PC-9 (cell line): ENCODE measurements at regions not wholly inside any gene's neighbourhood (a gene's known extent, or its start where the extent isn't known, plus 50 kb on each side); places are given as distances from the start of the nearest gene placed in this dataset.
A peak's percentile ranks its signal among the peaks of the same experiment; 100 is the strongest.

ENCODE experiments used
- BruUV-seq: library from RNA; stranded (reverse); fragments of 400-500 nt; replicated peaks from 2 replicates; lab custom pipeline; 2021; lab: Mats Ljungman, UMichigan
- CTCF ChIA-PET: fragments of 300-600 bp; sonication (Branson Sonifier 250); formaldehyde crosslinking; loops from one replicate; lab custom pipeline; 2022; ENCODE audit warnings: antibody characterized with exemption; lab: Charles Lee
- POLR2A ChIA-PET: fragments of 300-600 bp; sonication (Branson Sonifier 250); formaldehyde crosslinking; loops from one replicate; lab custom pipeline; 2022; ENCODE audit warnings: antibody characterized with exemption; ENCODE audit not compliant: unreplicated experiment; lab: Charles Lee
- DNase-seq, 2 experiments: peaks; one replicate each; pipeline versions ENCODE4 v3.0.0 to v3.0.0-alpha.2; 2015 to 2022; ENCODE audit warnings: mixed read lengths in 1 of 2
- H2AFZ ChIP-seq: fragments of 200-600 bp; sonication (generic); 2 replicates; pipeline ENCODE4 v1.8.1; 2017; ENCODE audit warnings: antibody characterized with exemption
- H3F3A ChIP-seq: fragments of 200-600 bp; sonication (generic); 2 replicates; pipeline ENCODE4 v1.8.1; 2017; ENCODE audit warnings: antibody characterized with exemption, mild to moderate bottlenecking, low read depth; ENCODE audit not compliant: insufficient read depth
- H3K27ac ChIP-seq: fragments of 200-600 bp; sonication (generic); 2 replicates; pipeline ENCODE4 v1.6.1; 2016; ENCODE audit warnings: mixed run types
- H3K27me3 ChIP-seq: fragments of 200-600 bp; sonication (generic); 2 replicates; pipeline ENCODE4 v1.6.1; 2016; ENCODE audit warnings: low read depth, mixed run types; ENCODE audit not compliant: insufficient read depth
- H3K36me3 ChIP-seq: fragments of 200-600 bp; sonication (generic); 2 replicates; pipeline ENCODE4 v1.6.1; 2016; ENCODE audit warnings: low read depth, mixed run types
- H3K4me1 ChIP-seq: fragments of 200-600 bp; sonication (generic); replicated peaks from 2 replicates; pipeline ENCODE4 v1.6.1; 2016; ENCODE audit warnings: mixed run types; ENCODE audit not compliant: insufficient read depth
- H3K4me2 ChIP-seq: fragments of 200-600 bp; sonication (generic); 2 replicates; pipeline ENCODE4 v1.6.1; 2017; ENCODE audit warnings: mixed run types
- H3K4me3 ChIP-seq: fragments of 200-600 bp; sonication (generic); 2 replicates; pipeline ENCODE4 v1.6.1; 2016; ENCODE audit warnings: mixed run types
- H3K79me2 ChIP-seq: fragments of 200-600 bp; sonication (generic); 2 replicates; pipeline ENCODE4 v1.6.1; 2017; ENCODE audit warnings: low read depth, mixed run types
- H3K9me2 ChIP-seq: fragments of 200-600 bp; sonication (generic); 2 replicates; pipeline ENCODE4 v1.8.1; 2017; ENCODE audit warnings: mild to moderate bottlenecking; ENCODE audit not compliant: insufficient read depth
- H3K9me3 ChIP-seq: fragments of 200-600 bp; sonication (generic); 2 replicates; pipeline ENCODE4 v1.8.1; 2016; ENCODE audit warnings: low read depth; ENCODE audit not compliant: insufficient read depth
- H4K20me1 ChIP-seq: fragments of 200-600 bp; sonication (generic); 2 replicates; pipeline ENCODE4 v1.8.1; 2017; ENCODE audit not compliant: insufficient read depth
- EZH2 ChIP-seq: fragments of 200-600 bp; sonication (generic); IDR thresholded peaks from 2 replicates; pipeline ENCODE4 v1.8.0; 2017; ENCODE audit warnings: antibody characterized with exemption, low read depth
- intact Hi-C: fragments of 100-400 bp; cut with micrococcal nuclease; formaldehyde crosslinking; loops from one replicate; pipeline ENCODE4 v1.10.0; 2022; ENCODE audit not compliant: unreplicated experiment
- TF ChIP-seq, protein P1 (sequence below): fragments of 200-600 bp; sonication (generic); conservative IDR thresholded peaks from 2 replicates; pipeline ENCODE4 v1.6.1; 2017; ENCODE audit warnings: mixed run types, antibody characterized with exemption, mild to moderate bottlenecking, moderate library complexity

DNA sequence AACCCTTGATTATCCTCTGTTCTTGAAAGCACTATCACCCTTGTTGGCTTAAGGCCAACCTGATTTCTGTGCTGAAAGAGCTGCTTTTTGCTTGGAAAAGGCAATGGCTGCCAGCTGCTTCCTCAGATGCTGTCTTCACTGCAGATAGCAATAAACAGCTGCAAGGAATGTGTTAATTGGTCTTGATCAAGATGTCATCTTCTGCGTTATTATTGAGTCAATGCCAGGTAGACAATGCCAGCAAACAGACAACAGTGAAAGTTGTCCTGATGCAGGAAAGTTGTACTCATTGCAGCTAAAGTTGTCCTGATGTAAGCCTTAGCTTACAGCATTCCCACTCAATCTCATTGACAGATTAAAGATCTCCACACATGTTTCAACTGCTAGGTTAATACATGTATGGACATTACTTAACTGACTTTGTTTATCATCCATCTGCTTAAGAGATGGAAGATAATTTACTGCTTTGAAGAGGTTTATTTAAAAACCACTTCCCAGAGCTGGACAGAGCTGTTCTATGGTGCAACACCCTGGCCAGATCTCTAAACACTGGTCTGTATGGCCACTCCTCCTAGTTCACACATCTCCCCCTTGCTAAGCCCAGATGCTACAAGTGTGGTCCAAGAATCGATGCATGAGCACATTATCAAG is 251.0 kb upstream of the MCTP2 start:
- H3K27me3 ChIP-seq, result 0 out of 2 replicates have a peak, but pooled peaks cover 8% of the 10 kb centered on the region
- no peaks in the 10 kb centered on the region for H3K36me3 ChIP-seq
- no peaks in the 10 kb centered on the region for H3K4me1 ChIP-seq
- no TSS peak for BruUV-seq
- TF ChIP-seq, protein P1, sequence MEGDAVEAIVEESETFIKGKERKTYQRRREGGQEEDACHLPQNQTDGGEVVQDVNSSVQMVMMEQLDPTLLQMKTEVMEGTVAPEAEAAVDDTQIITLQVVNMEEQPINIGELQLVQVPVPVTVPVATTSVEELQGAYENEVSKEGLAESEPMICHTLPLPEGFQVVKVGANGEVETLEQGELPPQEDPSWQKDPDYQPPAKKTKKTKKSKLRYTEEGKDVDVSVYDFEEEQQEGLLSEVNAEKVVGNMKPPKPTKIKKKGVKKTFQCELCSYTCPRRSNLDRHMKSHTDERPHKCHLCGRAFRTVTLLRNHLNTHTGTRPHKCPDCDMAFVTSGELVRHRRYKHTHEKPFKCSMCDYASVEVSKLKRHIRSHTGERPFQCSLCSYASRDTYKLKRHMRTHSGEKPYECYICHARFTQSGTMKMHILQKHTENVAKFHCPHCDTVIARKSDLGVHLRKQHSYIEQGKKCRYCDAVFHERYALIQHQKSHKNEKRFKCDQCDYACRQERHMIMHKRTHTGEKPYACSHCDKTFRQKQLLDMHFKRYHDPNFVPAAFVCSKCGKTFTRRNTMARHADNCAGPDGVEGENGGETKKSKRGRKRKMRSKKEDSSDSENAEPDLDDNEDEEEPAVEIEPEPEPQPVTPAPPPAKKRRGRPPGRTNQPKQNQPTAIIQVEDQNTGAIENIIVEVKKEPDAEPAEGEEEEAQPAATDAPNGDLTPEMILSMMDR, result no peak
- no peak for TF ChIP-seq EZH2
- no peak overlapping the region for H3K27ac ChIP-seq
- ChIA-PET CTCF (no interaction called here), POLR2A (no interaction called here)
- no peaks in the 10 kb centered on the region for H4K20me1 ChIP-seq
- H3K79me2 ChIP-seq, result no peaks in the 10 kb centered on the region
- no peaks in the 10 kb centered on the region for H3K9me3 ChIP-seq
- H2AFZ ChIP-seq, result no peak overlapping the region
- no peaks in the 10 kb centered on the region for H3K9me2 ChIP-seq
- intact Hi-C loops, result no loop called here
- no peaks in the 10 kb centered on the region for H3F3A ChIP-seq
- H3K4me3 ChIP-seq, result no peak overlapping the region
- no peak overlapping the region for H3K4me2 ChIP-seq
- no peak for DNase-seq

DNA sequence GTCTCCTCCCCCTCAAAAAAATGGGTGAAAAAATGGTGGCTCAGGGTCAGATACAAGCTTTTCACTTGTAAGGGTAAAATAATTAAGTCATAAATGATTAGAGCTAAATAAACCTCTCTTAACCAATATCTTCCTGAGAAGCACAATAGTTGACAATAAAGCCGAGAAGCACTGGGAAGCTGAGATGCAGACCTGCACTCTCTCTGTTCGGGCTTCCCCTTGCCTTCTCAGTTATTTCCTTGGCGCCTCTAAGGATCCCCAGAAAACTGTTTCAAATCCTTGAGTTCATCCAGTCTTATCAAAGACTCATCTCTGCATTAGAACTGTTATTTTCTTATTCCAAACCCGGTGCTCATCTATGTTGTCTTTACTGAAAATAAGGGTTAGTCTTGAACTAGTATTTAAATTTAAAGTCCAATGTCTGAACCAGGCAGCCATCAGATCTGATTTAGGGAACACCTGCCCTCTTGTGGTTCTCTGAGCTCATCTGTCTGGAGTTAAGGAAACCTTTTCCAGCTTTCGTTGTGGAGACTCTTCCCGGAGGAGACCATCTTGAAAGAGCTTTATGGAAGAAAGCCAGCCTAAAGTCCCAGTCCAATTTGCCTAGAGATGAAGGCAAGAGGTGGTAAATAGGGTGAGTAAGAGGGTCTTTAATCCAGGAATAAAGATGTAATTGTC is 256.4 kb upstream of the MCTP2 start:
- intact Hi-C loops, result loop anchor here (10.0 kb wide), 1 partner anchor 940 kb away; no protein-coding TSS in a partner anchor

DNA sequence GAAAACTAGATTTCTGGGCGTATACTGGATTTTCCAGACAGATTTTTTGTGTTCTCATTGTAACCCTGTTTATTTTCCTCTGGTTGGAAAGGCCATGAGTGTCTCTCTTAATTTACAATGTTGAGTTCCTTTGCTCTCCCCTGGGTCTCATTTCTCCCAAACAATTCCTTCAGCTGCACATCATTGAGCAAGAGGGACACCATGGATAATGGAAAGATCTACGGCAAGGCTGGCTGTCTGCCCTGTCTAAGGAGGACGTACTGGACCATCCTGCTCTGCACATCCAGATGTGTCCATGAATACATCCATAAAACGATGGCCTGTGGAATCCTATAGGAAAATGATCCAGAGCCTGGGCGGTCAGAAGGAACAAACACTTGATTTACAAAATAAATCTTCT is 258.1 kb upstream of the MCTP2 start:
- Histone ChIP-seq H3K27ac (no peak overlapping the region), H3F3A (no peaks in the 10 kb centered on the region), H3K9me2 (no peaks in the 10 kb centered on the region), H3K27me3 (no peaks in the 10 kb centered on the region), H3K79me2 (no peaks in the 10 kb centered on the region), H2AFZ (no peak overlapping the region), H3K9me3 (no peaks in the 10 kb centered on the region), H3K4me2 (no peak overlapping the region), H3K4me1 (no peaks in the 10 kb centered on the region), H3K36me3 (no peaks in the 10 kb centered on the region), H3K4me3 (no peak overlapping the region), H4K20me1 (no peaks in the 10 kb centered on the region)
- no TSS peak for BruUV-seq
- intact Hi-C loops, result loop anchor here (10.0 kb wide), 1 partner anchor 938 kb away; no protein-coding TSS in a partner anchor
- no peak for DNase-seq
- CTCF ChIA-PET, result no interaction called here
- TF ChIP-seq EZH2, result no peak
- TF ChIP-seq, protein P1, result no peak
- POLR2A ChIA-PET, result no interaction called here

More for the DNA sequence above, 256.4 kb upstream of the MCTP2 start:
- POLR2A ChIA-PET, result no interaction called here
- no peak for TF ChIP-seq EZH2
- TF ChIP-seq, protein P1, result peak; percentile 43; the same call in 1 of the 2 replicates
- Histone ChIP-seq H3F3A (no peaks in the 10 kb centered on the region), H3K27ac (no peak overlapping the region), H3K27me3 (no peaks in the 10 kb centered on the region), H3K4me1 (no peaks in the 10 kb centered on the region), H3K4me3 (no peak overlapping the region), H4K20me1 (no peaks in the 10 kb centered on the region), H3K79me2 (no peaks in the 10 kb centered on the region), H3K4me2 (no peak overlapping the region), H2AFZ (no peak overlapping the region), H3K9me3 (no peaks in the 10 kb centered on the region), H3K36me3 (no peaks in the 10 kb centered on the region), H3K9me2 (no peaks in the 10 kb centered on the region)
- BruUV-seq, result no TSS peak
- CTCF ChIA-PET, result interaction anchor here (0.9 to 1.0 kb wide), 2 partner anchors 939 to 945 kb away, joined by 3 read pairs; no protein-coding TSS in a partner anchor
- no peak for DNase-seq
